ENCODE measurements at regions not wholly inside any gene's neighbourhood (a gene's known extent, or its start where the extent isn't known, plus 50 kb on each side); places are given as distances from the start of the nearest gene placed in this dataset.

- no peak for TF ChIP-seq NFIC (IDR thresholded peaks at IDR 0.05)
- TF ChIP-seq TEAD4 (IDR thresholded peaks at IDR 0.05): no peak
- TF ChIP-seq TAF1 (IDR thresholded peaks at IDR 0.05; ENCODE audit: low read depth): no peak
- TF ChIP-seq RAD21 (IDR thresholded peaks at IDR 0.05; ENCODE audit: low read depth): no peak
- TF ChIP-seq, protein P1, sequence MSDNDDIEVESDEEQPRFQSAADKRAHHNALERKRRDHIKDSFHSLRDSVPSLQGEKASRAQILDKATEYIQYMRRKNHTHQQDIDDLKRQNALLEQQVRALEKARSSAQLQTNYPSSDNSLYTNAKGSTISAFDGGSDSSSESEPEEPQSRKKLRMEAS (IDR thresholded peaks at IDR 0.05): no peak
- TF ChIP-seq REST (IDR thresholded peaks at IDR 0.05; ENCODE audit: low read depth): no peak
- no peak for TF ChIP-seq ZBTB7A (IDR thresholded peaks at IDR 0.05; ENCODE audit: low read depth)
- no peak for TF ChIP-seq CEBPB (IDR thresholded peaks at IDR 0.05)
- TF ChIP-seq TCF12 (IDR thresholded peaks at IDR 0.05; ENCODE audit: low read depth): no peak
- no peak for TF ChIP-seq YY1 (IDR thresholded peaks at IDR 0.05; ENCODE audit: low read depth)
Measured at GRCh38 chr7:21354284-21354683, 73.6 kb upstream of the SP4 start.

DNA sequence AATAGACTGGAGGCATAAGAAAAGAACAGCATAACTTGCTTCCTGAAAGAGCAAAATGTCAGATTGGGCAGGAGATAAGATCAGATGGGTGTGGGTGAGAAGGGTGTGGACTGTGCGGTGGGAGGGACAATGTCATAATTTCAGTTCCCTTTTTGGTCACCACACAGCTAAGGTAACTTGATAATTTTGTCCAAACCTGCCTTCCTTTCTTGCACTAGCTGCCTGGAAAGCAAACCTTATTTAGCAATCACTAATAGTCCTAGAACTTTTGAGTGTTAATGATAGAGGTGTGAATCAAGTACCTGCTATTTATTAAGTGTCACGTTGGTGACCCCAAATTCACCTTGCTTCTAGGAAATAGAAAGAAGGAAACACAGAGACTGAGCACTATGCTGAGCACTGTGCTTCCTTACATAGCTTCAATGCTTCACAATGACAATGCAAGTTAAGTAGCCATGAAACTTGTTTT, 72.4 kb upstream of the SP4 start:
- TF ChIP-seq EP300 (IDR thresholded peaks at IDR 0.05; ENCODE audit: borderline replicate concordance): no peak
- TF ChIP-seq ZBTB7A (IDR thresholded peaks at IDR 0.05; ENCODE audit: low read depth): no peak
- TF ChIP-seq NFIC (IDR thresholded peaks at IDR 0.05): no peak
- TF ChIP-seq REST (IDR thresholded peaks at IDR 0.05; ENCODE audit: low read depth): no peak
- TF ChIP-seq, protein P2, sequence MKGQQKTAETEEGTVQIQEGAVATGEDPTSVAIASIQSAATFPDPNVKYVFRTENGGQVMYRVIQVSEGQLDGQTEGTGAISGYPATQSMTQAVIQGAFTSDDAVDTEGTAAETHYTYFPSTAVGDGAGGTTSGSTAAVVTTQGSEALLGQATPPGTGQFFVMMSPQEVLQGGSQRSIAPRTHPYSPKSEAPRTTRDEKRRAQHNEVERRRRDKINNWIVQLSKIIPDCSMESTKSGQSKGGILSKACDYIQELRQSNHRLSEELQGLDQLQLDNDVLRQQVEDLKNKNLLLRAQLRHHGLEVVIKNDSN (IDR thresholded peaks at IDR 0.05): no peak
- TF ChIP-seq TAF1 (IDR thresholded peaks at IDR 0.05; ENCODE audit: low read depth): no peak
- no peak for TF ChIP-seq YY1 (IDR thresholded peaks at IDR 0.05; ENCODE audit: low read depth)
- TF ChIP-seq RAD21 (IDR thresholded peaks at IDR 0.05; ENCODE audit: low read depth): no peak
- TF ChIP-seq TCF12 (IDR thresholded peaks at IDR 0.05; ENCODE audit: low read depth): no peak
- TF ChIP-seq FOXM1 (IDR thresholded peaks at IDR 0.05; ENCODE audit: borderline replicate concordance, low read depth): no peak

GRCh38 chr7:21356616-21357015, 71.3 kb upstream of the SP4 start:
- TF ChIP-seq TCF12 (IDR thresholded peaks at IDR 0.05; ENCODE audit: low read depth): no peak
- TF ChIP-seq FOXM1 (IDR thresholded peaks at IDR 0.05; ENCODE audit: borderline replicate concordance, low read depth): no peak
- TF ChIP-seq ZBTB7A (IDR thresholded peaks at IDR 0.05; ENCODE audit: low read depth): no peak
- TF ChIP-seq, protein P1 (IDR thresholded peaks at IDR 0.05): no peak
- TF ChIP-seq EGR1 (IDR thresholded peaks at IDR 0.05): no peak

- TF ChIP-seq NFIC (IDR thresholded peaks at IDR 0.05): no peak
- TF ChIP-seq EP300 (IDR thresholded peaks at IDR 0.05; ENCODE audit: borderline replicate concordance): no peak
- no peak for TF ChIP-seq REST (IDR thresholded peaks at IDR 0.05; ENCODE audit: low read depth)
- TF ChIP-seq CREB1 (IDR thresholded peaks at IDR 0.05; ENCODE audit: low read depth): no peak
- no peak for TF ChIP-seq FOXM1 (IDR thresholded peaks at IDR 0.05; ENCODE audit: borderline replicate concordance, low read depth)
- no peak for TF ChIP-seq CEBPB (IDR thresholded peaks at IDR 0.05)
- no peak for TF ChIP-seq EGR1 (IDR thresholded peaks at IDR 0.05)
Measured at GRCh38 chr7:21357151-21358097, 70.5 kb upstream of the SP4 start.

GRCh38 chr7:21358648-21359047, 69.2 kb upstream of the SP4 start:
- TF ChIP-seq FOXM1 (IDR thresholded peaks at IDR 0.05; ENCODE audit: borderline replicate concordance, low read depth) (no peak), TAF1 (IDR thresholded peaks at IDR 0.05; ENCODE audit: low read depth) (no peak), EGR1 (IDR thresholded peaks at IDR 0.05) (no peak), REST (IDR thresholded peaks at IDR 0.05; ENCODE audit: low read depth) (no peak), TEAD4 (IDR thresholded peaks at IDR 0.05) (no peak), CEBPB (IDR thresholded peaks at IDR 0.05) (no peak), YY1 (IDR thresholded peaks at IDR 0.05; ENCODE audit: low read depth) (no peak), ZBTB7A (IDR thresholded peaks at IDR 0.05; ENCODE audit: low read depth) (no peak), CREB1 (IDR thresholded peaks at IDR 0.05; ENCODE audit: low read depth) (no peak), NFIC (IDR thresholded peaks at IDR 0.05) (no peak)
- TF ChIP-seq, protein P1 (IDR thresholded peaks at IDR 0.05): no peak
- TF ChIP-seq, protein P2 (IDR thresholded peaks at IDR 0.05): no peak
